CD4-positive, alpha-beta T cell (primary cell): ENCODE measurements at regions not wholly inside any gene's neighbourhood (a gene's known extent, or its start where the extent isn't known, plus 50 kb on each side); places are given as distances from the start of the nearest gene placed in this dataset.

Experiments used
- ATAC-seq: fragments of 200-7000 bp; cut with Tn5 transposase; one replicate; pipeline ENCODE4 v1.10.0; 2022; ENCODE audit warnings: mild to moderate bottlenecking; ENCODE audit not compliant: poor library complexity
- CTCF ChIA-PET: fragments of 350-600 bp; sonication (Branson Sonifier 250); formaldehyde crosslinking; loops from one replicate; lab custom pipeline; 2021; ENCODE audit warnings: antibody characterized with exemption, inconsistent platforms; lab: Charles Lee
- POLR2A ChIA-PET: fragments of 350-600 bp; sonication (Branson Sonifier 250); formaldehyde crosslinking; loops from one replicate; lab custom pipeline; 2021; ENCODE audit warnings: antibody characterized with exemption, inconsistent platforms; lab: Charles Lee
- DNase-seq, 14 experiments: peaks; one replicate each; pipeline ENCODE4 v3.0.0-alpha.2; 2013 to 2020; ENCODE audit warnings: mixed read lengths in 2 of 14
- H3K27ac ChIP-seq, 2 donors: one replicate each; pipeline versions ENCODE4 v1.5.1 to v1.7.0; 2013; ENCODE audit warnings: low read length in 2 of 2, low read depth in 1 of 2, mild to moderate bottlenecking in 1 of 2
- H3K27me3 ChIP-seq, 2 experiments: 1 replicate in 1 of 2; 2 replicates in 1 of 2; pipeline versions ENCODE4 v1.6.1 to v1.7.0; 2013; ENCODE audit warnings: low read length in 2 of 2, control low read depth in 1 of 2, mild to moderate bottlenecking in 1 of 2, moderate library complexity in 1 of 2; ENCODE audit not compliant: insufficient read depth in 2 of 2, control insufficient read depth in 1 of 2
- H3K36me3 ChIP-seq: one replicate; pipeline ENCODE4 v1.6.1; 2013; ENCODE audit warnings: low read length, control low read depth; ENCODE audit not compliant: insufficient read depth
- H3K4me1 ChIP-seq: one replicate; pipeline ENCODE4 v1.6.1; 2013; ENCODE audit warnings: low read length, control low read depth; ENCODE audit not compliant: insufficient read depth
- H3K4me3 ChIP-seq: one replicate; pipeline ENCODE4 v1.5.1; 2013; ENCODE audit warnings: mild to moderate bottlenecking, low read length, moderate library complexity
- H3K9me3 ChIP-seq, 2 experiments: 1 replicate in 1 of 2; 2 replicates in 1 of 2; pipeline versions ENCODE4 v1.6.1 to v1.7.0; 2013; ENCODE audit warnings: low read length in 2 of 2, mild to moderate bottlenecking in 2 of 2, control low read depth in 1 of 2, moderate library complexity in 1 of 2; ENCODE audit not compliant: control insufficient read depth in 1 of 2, insufficient read depth in 1 of 2
- H3K27ac Mint-ChIP-seq: one replicate; pipeline ENCODE4 v1.8.0; 2020; ENCODE audit warnings: mixed read lengths
- H3K27me3 Mint-ChIP-seq: one replicate; pipeline ENCODE4 v1.8.0; 2021; ENCODE audit warnings: mixed read lengths
- H3K36me3 Mint-ChIP-seq: one replicate; pipeline ENCODE4 v1.8.0; 2021; ENCODE audit warnings: low read depth, mixed read lengths
- H3K4me1 Mint-ChIP-seq: one replicate; pipeline ENCODE4 v1.8.0; 2021; ENCODE audit warnings: low read depth, mixed read lengths
- H3K4me3 Mint-ChIP-seq: one replicate; pipeline ENCODE4 v1.8.0; 2020; ENCODE audit warnings: mild to moderate bottlenecking, mixed read lengths
- H3K9me3 Mint-ChIP-seq: one replicate; pipeline ENCODE4 v1.8.0; 2020; ENCODE audit warnings: mixed read lengths
- CTCF ChIP-seq: fragments of 200-600 bp; IDR thresholded peaks from one replicate; pipeline ENCODE4 v1.8.0; 2022; ENCODE audit warnings: antibody characterized with exemption, mild to moderate bottlenecking
- intact Hi-C, 2 experiments: fragments of 100-400 bp; cut with DNase I in 1 of 2; cut with micrococcal nuclease in 1 of 2; formaldehyde crosslinking; loops; one replicate each; pipeline versions ENCODE4 v1.15.1 to v1.9.0; 2023 to 2025; cut with DNase I, micrococcal nuclease

- peaks cover 7% of the 10 kb centered on the region for H3K27me3 Mint-ChIP-seq
- ATAC-seq, result no peak
- intact Hi-C loops, result no loop called here
- H3K9me3 Mint-ChIP-seq, result no peaks in the 10 kb centered on the region
- Histone ChIP-seq H3K4me3 (peak overlapping the region; percentile 14), H3K27me3 (peaks cover 12 to 17% of the 10 kb centered on the region in 2 experiments), H3K36me3 (no peaks in the 10 kb centered on the region), H3K4me1 (peaks cover 7% of the 10 kb centered on the region), H3K9me3 (no peaks in the 10 kb centered on the region), H3K27ac (no peak overlapping the region)
- no peak for TF ChIP-seq CTCF
- POLR2A ChIA-PET, result no interaction called here
- CTCF ChIA-PET, result no interaction called here
- no peak overlapping the region for H3K27ac Mint-ChIP-seq
- no peaks in the 10 kb centered on the region for H3K4me1 Mint-ChIP-seq
- H3K36me3 Mint-ChIP-seq, result no peaks in the 10 kb centered on the region
- peak in 4 of 14 experiments; percentile 16 to 32 (median 20) for DNase-seq
- no peak overlapping the region for H3K4me3 Mint-ChIP-seq
Observed at GRCh38 chrX:39688576-39689375, 409.0 kb downstream of the BCOR start.

GRCh38 chrX:39689376-39690104 is 408.2 kb downstream of the BCOR start:
- Histone ChIP-seq H3K9me3 (no peaks in the 10 kb centered on the region), H3K4me1 (peaks cover 7% of the 10 kb centered on the region), H3K27ac (no peak overlapping the region), H3K27me3 (peaks cover 12 to 17% of the 10 kb centered on the region in 2 experiments), H3K36me3 (no peaks in the 10 kb centered on the region), H3K4me3 (no peak overlapping the region)
- TF ChIP-seq CTCF, result no peak
- no peaks in the 10 kb centered on the region for H3K9me3 Mint-ChIP-seq
- intact Hi-C loops, result no loop called here
- no peaks in the 10 kb centered on the region for H3K36me3 Mint-ChIP-seq
- CTCF ChIA-PET, result no interaction called here
- H3K27me3 Mint-ChIP-seq, result peaks cover 7% of the 10 kb centered on the region
- no peaks in the 10 kb centered on the region for H3K4me1 Mint-ChIP-seq
- H3K27ac Mint-ChIP-seq, result no peak overlapping the region
- no peak for ATAC-seq
- POLR2A ChIA-PET, result no interaction called here
- no peak for DNase-seq
- H3K4me3 Mint-ChIP-seq, result no peak overlapping the region

GRCh38 chrX:39690541-39691415 is 407.0 kb downstream of the BCOR start:
- intact Hi-C loops, result no loop called here
- Histone ChIP-seq H3K4me3 (no peak overlapping the region), H3K27me3 (peaks cover 12 to 17% of the 10 kb centered on the region in 2 experiments), H3K36me3 (no peaks in the 10 kb centered on the region), H3K9me3 (peaks cover 0 to 1% of the 10 kb centered on the region in 2 experiments), H3K27ac (no peak overlapping the region), H3K4me1 (peaks cover 7% of the 10 kb centered on the region)
- Mint-ChIP-seq H3K27ac (no peak overlapping the region), H3K27me3 (peaks cover 3% of the 10 kb centered on the region), H3K9me3 (no peaks in the 10 kb centered on the region), H3K4me1 (no peaks in the 10 kb centered on the region), H3K36me3 (no peaks in the 10 kb centered on the region), H3K4me3 (no peak overlapping the region)
- TF ChIP-seq CTCF, result no peak
- ChIA-PET CTCF (no interaction called here), POLR2A (no interaction called here)
- ATAC-seq, result no peak
- no peak for DNase-seq
